Panc1 (cell line): ENCODE measurements at regions not wholly inside any gene's neighbourhood (a gene's known extent, or its start where the extent isn't known, plus 50 kb on each side); places are given as distances from the start of the nearest gene placed in this dataset.
"Not testable (repeated sequence)": the region's sequence is repeated elsewhere in the genome, so short reads cannot be mapped to it uniquely, and the experiment has no call there.

Experiments
- ATAC-seq: fragments of 200-7000 bp; cut with Tn5 transposase; 2 replicates; pipeline ENCODE4 v1.9.1; 2020; ENCODE audit warnings: mild to moderate bottlenecking, moderate library complexity
- BruUV-seq: library from RNA; stranded (reverse); fragments of 400-500 nt; replicated peaks from 2 replicates; lab custom pipeline; 2021; lab: Mats Ljungman, UMichigan
- CTCF ChIA-PET: fragments of 300-600 bp; sonication (Branson Sonifier 250); formaldehyde crosslinking; loops from one replicate; lab custom pipeline; 2022; ENCODE audit warnings: antibody characterized with exemption; lab: Charles Lee
- POLR2A ChIA-PET: fragments of 300-600 bp; sonication (Branson Sonifier 250); formaldehyde crosslinking; loops from one replicate; lab custom pipeline; 2022; ENCODE audit warnings: antibody characterized with exemption; lab: Charles Lee
- DNase-seq: peaks from one replicate; pipeline ENCODE4 v3.0.0-alpha.2; 2010; ENCODE audit warnings: low read depth, low spot score
- H3K27ac ChIP-seq: 2 replicates; pipeline ENCODE4 v1.5.1; 2011; ENCODE audit warnings: mild to moderate bottlenecking, low read length, inconsistent platforms
- H3K27me3 ChIP-seq: fragments of 200-500 bp; sonication (Bioruptor generic); 2 replicates; pipeline ENCODE4 v1.6.0; 2014; ENCODE audit warnings: low read length, inconsistent platforms; ENCODE audit not compliant: control insufficient read depth, insufficient read depth
- H3K36me3 ChIP-seq: fragments of 200-500 bp; sonication (Bioruptor generic); 2 replicates; pipeline ENCODE4 v1.5.1; 2014; ENCODE audit warnings: inconsistent platforms, mild to moderate bottlenecking, low read length, moderate library complexity; ENCODE audit not compliant: control insufficient read depth, insufficient read depth
- H3K4me1 ChIP-seq: 2 replicates; pipeline ENCODE4 v1.5.1; 2011; ENCODE audit warnings: inconsistent platforms, mild to moderate bottlenecking, low read length, moderate library complexity; ENCODE audit not compliant: control insufficient read depth, insufficient read depth
- H3K4me3 ChIP-seq, 2 experiments: 2 replicates each; pipeline ENCODE4 v1.5.1; 2011 to 2012; ENCODE audit warnings: low read depth in 2 of 2, low read length in 2 of 2, mild to moderate bottlenecking in 2 of 2, inconsistent platforms in 1 of 2, moderate library complexity in 1 of 2
- H3K9me3 ChIP-seq: fragments of 200-500 bp; sonication (Bioruptor generic); 2 replicates; pipeline ENCODE4 v1.5.1; 2014; ENCODE audit warnings: low read depth, mild to moderate bottlenecking, inconsistent platforms, low read length, moderate library complexity; ENCODE audit not compliant: control insufficient read depth, insufficient read depth
- in situ Hi-C: cut with HindIII; loops from 2 replicates; pipeline ENCODE4 v1.10.0; 2016; ENCODE audit warnings: low sequenced_read_pairs, low pct_unique_long_range_greater_than_20kb
- intact Hi-C: fragments of 100-400 bp; cut with micrococcal nuclease; formaldehyde crosslinking; loops from one replicate; pipeline ENCODE4 v1.10.0; 2022; ENCODE audit not compliant: unreplicated experiment

- H3K4me3 ChIP-seq, H3K9me3 ChIP-seq, intact Hi-C loops, POLR2A ChIA-PET, ATAC-seq, H3K27me3 ChIP-seq, BruUV-seq, in situ Hi-C loops, CTCF ChIA-PET, DNase-seq, H3K4me1 ChIP-seq, H3K36me3 ChIP-seq, H3K27ac ChIP-seq: not testable (repeated sequence)
These were observed 203.9 kb downstream of the NPIPB11 start for GRCh38 chr16:29202642-29203041.

GRCh38 chr16:29202025-29202632, 204.4 kb downstream of the NPIPB11 start:
- CTCF ChIA-PET, H3K27me3 ChIP-seq, H3K4me1 ChIP-seq, in situ Hi-C loops, BruUV-seq, ATAC-seq, H3K36me3 ChIP-seq, intact Hi-C loops, H3K27ac ChIP-seq, H3K4me3 ChIP-seq, H3K9me3 ChIP-seq, DNase-seq, POLR2A ChIA-PET: not testable (repeated sequence)

- H3K4me3 ChIP-seq, intact Hi-C loops, DNase-seq, in situ Hi-C loops, POLR2A ChIA-PET, BruUV-seq, H3K27me3 ChIP-seq, H3K36me3 ChIP-seq, H3K27ac ChIP-seq, ATAC-seq, H3K4me1 ChIP-seq, H3K9me3 ChIP-seq, CTCF ChIA-PET: not testable (repeated sequence)
These were observed 205.1 kb downstream of the NPIPB11 start for GRCh38 chr16:29201296-29202024.

- H3K27ac ChIP-seq, intact Hi-C loops, ATAC-seq, CTCF ChIA-PET, DNase-seq, H3K4me3 ChIP-seq, H3K27me3 ChIP-seq, in situ Hi-C loops, H3K36me3 ChIP-seq, H3K4me1 ChIP-seq, H3K9me3 ChIP-seq, POLR2A ChIA-PET, BruUV-seq: not testable (repeated sequence)
These were observed 205.8 kb downstream of the NPIPB11 start for GRCh38 chr16:29200681-29201080.

- CTCF ChIA-PET, H3K27ac ChIP-seq, POLR2A ChIA-PET, H3K4me1 ChIP-seq, H3K36me3 ChIP-seq, DNase-seq, in situ Hi-C loops, H3K9me3 ChIP-seq, H3K27me3 ChIP-seq, ATAC-seq, H3K4me3 ChIP-seq, BruUV-seq, intact Hi-C loops: not testable (repeated sequence)
These were observed 206.3 kb downstream of the NPIPB11 start for GRCh38 chr16:29200135-29200601.

- H3K27ac ChIP-seq, H3K9me3 ChIP-seq, H3K36me3 ChIP-seq, in situ Hi-C loops, BruUV-seq, DNase-seq, ATAC-seq, CTCF ChIA-PET, H3K27me3 ChIP-seq, intact Hi-C loops, H3K4me1 ChIP-seq, POLR2A ChIA-PET, H3K4me3 ChIP-seq: not testable (repeated sequence)
These were observed 206.9 kb downstream of the NPIPB11 start for GRCh38 chr16:29199626-29200025.
